ENCODE measurements at regions not wholly inside any gene's neighbourhood (a gene's known extent, or its start where the extent isn't known, plus 50 kb on each side); places are given as distances from the start of the nearest gene placed in this dataset.

GRCh38 chr10:28155726-28156125 lies 147.1 kb downstream of the MPP7 start:
- no peak overlapping the region for H3K4me2 ChIP-seq (ENCODE audit: low read length)
- no peaks in the 10 kb centered on the region for H3F3A ChIP-seq (ENCODE audit: insufficient read depth, low read length, poor library complexity, severe bottlenecking)
- H3K9ac ChIP-seq (ENCODE audit: low read length), result no peak overlapping the region
- no peaks in the 10 kb centered on the region for H3K9me3 ChIP-seq (ENCODE audit: low read length)
- H2AFZ ChIP-seq (ENCODE audit: low read depth, low read length), result no peak overlapping the region
- H3K27me3 ChIP-seq (ENCODE audit: insufficient read depth, low read depth, low read length), result no peaks in the 10 kb centered on the region
- no peak overlapping the region for H3K4me3 ChIP-seq (ENCODE audit: low read length)
- H4K20me1 ChIP-seq (ENCODE audit: insufficient read depth), result no peaks in the 10 kb centered on the region
- H3K9me2 ChIP-seq (ENCODE audit: insufficient read depth, low read length), result no peaks in the 10 kb centered on the region
- H3K36me3 ChIP-seq (ENCODE audit: insufficient read depth, low read length), result no peaks in the 10 kb centered on the region
- H3K27ac ChIP-seq (ENCODE audit: low read length), result no peak overlapping the region
- no peak for TF ChIP-seq POLR2AphosphoS5 (IDR thresholded peaks at IDR 0.05)
- TF ChIP-seq SMC3 (conservative IDR thresholded peaks at IDR 0.05; ENCODE audit: poor library complexity), result no peak
- no peak for TF ChIP-seq CTCF (IDR thresholded peaks at IDR 0.05; ENCODE audit: poor library complexity, severe bottlenecking)
- TF ChIP-seq TAF1 (IDR thresholded peaks at IDR 0.05; ENCODE audit: low read depth), result no peak
- no peak for TF ChIP-seq EZH2 (IDR thresholded peaks at IDR 0.05; ENCODE audit: borderline replicate concordance, insufficient read depth, low read length, poor library complexity, severe bottlenecking)
- TF ChIP-seq RAD21 (conservative IDR thresholded peaks at IDR 0.05), result no peak
- H3K79me2 ChIP-seq (replicated peaks; ENCODE audit: insufficient read depth, low read length), result no peaks in the 10 kb centered on the region

DNA sequence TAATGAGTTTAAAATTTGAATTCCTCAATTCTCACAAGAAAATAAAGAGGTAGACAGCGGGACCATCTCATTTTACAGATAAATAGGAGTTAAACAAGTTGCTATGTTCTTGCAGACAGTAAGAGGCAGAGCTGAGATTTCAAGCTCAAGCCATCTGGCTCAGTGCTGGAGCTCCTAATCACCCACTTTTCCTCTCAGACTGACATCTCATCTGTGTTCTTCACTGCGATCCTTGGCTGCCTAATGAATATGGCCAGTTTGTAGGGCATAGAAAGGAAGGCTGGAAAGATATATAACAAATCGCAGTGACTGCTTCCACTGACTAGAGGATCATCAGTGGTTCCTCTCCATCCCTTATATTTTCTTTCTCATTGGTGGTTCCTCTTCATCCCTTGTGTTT lies 151.2 kb downstream of the MPP7 start:
- no peaks in the 10 kb centered on the region for H3K9me3 ChIP-seq (ENCODE audit: low read length)
- H3K36me3 ChIP-seq (ENCODE audit: insufficient read depth, low read length), result no peaks in the 10 kb centered on the region
- no peaks in the 10 kb centered on the region for H3K79me2 ChIP-seq (replicated peaks; ENCODE audit: insufficient read depth, low read length)
- H2AFZ ChIP-seq (ENCODE audit: low read depth, low read length), result no peak overlapping the region
- H3K4me3 ChIP-seq (ENCODE audit: low read length), result no peak overlapping the region
- no peaks in the 10 kb centered on the region for H3K9me2 ChIP-seq (ENCODE audit: insufficient read depth, low read length)
- no peak overlapping the region for H3K9ac ChIP-seq (ENCODE audit: low read length)
- no peak overlapping the region for H3K4me2 ChIP-seq (ENCODE audit: low read length)
- H3K27ac ChIP-seq (ENCODE audit: low read length), result no peak overlapping the region
- H3F3A ChIP-seq (ENCODE audit: insufficient read depth, low read length, poor library complexity, severe bottlenecking), result no peaks in the 10 kb centered on the region
- TF ChIP-seq SMC3 (conservative IDR thresholded peaks at IDR 0.05; ENCODE audit: poor library complexity) (no peak), POLR2AphosphoS5 (IDR thresholded peaks at IDR 0.05) (no peak), REST (IDR thresholded peaks at IDR 0.05; ENCODE audit: borderline replicate concordance) (no peak), EP300 (conservative IDR thresholded peaks at IDR 0.05; ENCODE audit: poor library complexity, severe bottlenecking) (no peak), MXI1 (conservative IDR thresholded peaks at IDR 0.05; ENCODE audit: poor library complexity, severe bottlenecking) (no peak), RAD21 (conservative IDR thresholded peaks at IDR 0.05) (no peak), CTCF (IDR thresholded peaks at IDR 0.05; ENCODE audit: poor library complexity, severe bottlenecking) (no peak), TAF1 (IDR thresholded peaks at IDR 0.05; ENCODE audit: low read depth) (no peak), EZH2 (IDR thresholded peaks at IDR 0.05; ENCODE audit: borderline replicate concordance, insufficient read depth, low read length, poor library complexity, severe bottlenecking) (no peak)
- no peaks in the 10 kb centered on the region for H4K20me1 ChIP-seq (ENCODE audit: insufficient read depth)
- no peaks in the 10 kb centered on the region for H3K27me3 ChIP-seq (ENCODE audit: insufficient read depth, low read depth, low read length)

All from neural cell (in vitro differentiated cells).